Cardiac fibroblast (primary cell): ENCODE measurements at regions not wholly inside any gene's neighbourhood (a gene's known extent, or its start where the extent isn't known, plus 50 kb on each side); places are given as distances from the start of the nearest gene placed in this dataset.

Experiments
- DNase-seq, 2 donors: peaks; one replicate each; pipeline versions ENCODE4 v3.0.0 to v3.0.0-alpha.2; 2010; ENCODE audit warnings: low read depth in 2 of 2
- H3K4me3 ChIP-seq, 2 donors: replicated peaks in 1 of 2; 1 replicate in 1 of 2; 2 replicates in 1 of 2; pipeline ENCODE4 v1.5.1; 2011; ENCODE audit warnings: low read depth in 2 of 2, low read length in 2 of 2, mild to moderate bottlenecking in 2 of 2, moderate library complexity in 1 of 2
- CTCF ChIP-seq: IDR thresholded peaks from one replicate; pipeline ENCODE4 v1.5.1; 2011; ENCODE audit warnings: low read depth, mild to moderate bottlenecking, low read length, inconsistent platforms

GRCh38 chr10:118508355-118508754, 87.1 kb downstream of the PRLHR start:
- no peak for DNase-seq
- no peak for TF ChIP-seq CTCF
- H3K4me3 ChIP-seq, result no peak overlapping the region

GRCh38 chr10:118506671-118507590, 88.5 kb downstream of the PRLHR start:
- no peak for TF ChIP-seq CTCF
- DNase-seq, result no peak
- no peak overlapping the region for H3K4me3 ChIP-seq

- no peak overlapping the region for H3K4me3 ChIP-seq
- no peak for TF ChIP-seq CTCF
- no peak for DNase-seq
Observed at GRCh38 chr10:118505363-118505762, 90.1 kb downstream of the PRLHR start.

DNA sequence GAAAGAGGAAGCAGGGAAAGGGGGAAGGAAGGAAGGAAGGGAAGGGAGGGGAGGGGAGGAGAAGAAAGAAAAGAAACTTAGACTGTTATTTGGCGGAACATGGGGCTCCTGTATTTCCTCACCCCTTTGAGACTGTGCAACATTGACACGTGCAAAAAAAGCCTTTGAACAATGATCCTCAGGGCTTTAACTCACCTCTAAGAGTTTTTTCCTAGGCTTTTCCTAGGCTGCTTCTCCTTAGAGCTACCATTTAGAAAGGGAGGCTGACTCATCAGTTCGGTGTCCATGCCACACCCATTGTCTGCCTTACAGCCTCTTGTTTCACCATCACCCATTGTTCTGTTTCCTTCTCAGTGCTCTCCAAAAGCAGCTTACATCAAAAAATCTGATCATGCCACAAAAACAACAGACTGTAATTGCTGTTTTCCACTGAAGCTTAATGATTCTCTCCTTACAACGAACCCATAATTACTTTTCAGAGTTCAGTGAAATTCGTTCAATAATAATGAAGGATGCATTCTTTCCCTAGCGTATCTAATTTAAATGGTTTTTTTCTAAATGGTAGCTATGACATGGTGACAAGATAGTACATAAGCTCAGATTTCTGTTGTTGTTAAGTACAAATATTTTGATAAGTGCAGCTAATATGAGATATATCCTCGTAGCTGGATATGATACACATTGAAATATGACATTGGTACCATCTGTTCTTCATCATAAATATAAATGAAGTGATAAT, 90.8 kb downstream of the PRLHR start:
- no peak for TF ChIP-seq CTCF
- DNase-seq, result peak; percentile 59 to 91
- no peak overlapping the region for H3K4me3 ChIP-seq

GRCh38 chr10:118504044-118504443, 91.4 kb downstream of the PRLHR start:
- DNase-seq, result no peak
- no peak overlapping the region for H3K4me3 ChIP-seq
- no peak for TF ChIP-seq CTCF

DNA sequence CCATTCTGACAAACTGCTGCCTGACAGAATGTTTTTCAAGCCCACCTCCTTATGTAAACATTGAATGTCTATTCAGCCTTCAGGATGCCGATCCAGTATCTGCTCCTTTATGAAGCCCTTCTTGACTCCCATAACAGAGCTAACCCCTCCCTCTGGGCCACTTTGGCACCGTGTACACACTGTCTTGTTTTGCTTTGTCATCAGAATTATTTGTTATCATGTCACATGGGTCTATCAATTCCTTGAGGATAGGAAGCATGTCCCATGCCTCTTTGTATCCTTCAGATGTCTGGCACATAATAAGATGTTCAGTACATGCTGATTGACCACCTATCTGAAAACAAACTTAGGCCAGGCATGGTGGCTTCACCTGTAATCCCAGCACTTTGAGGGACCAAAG, 92.3 kb downstream of the PRLHR start:
- DNase-seq, result no peak
- TF ChIP-seq CTCF, result no peak
- H3K4me3 ChIP-seq, result no peak overlapping the region
